ENCODE measurements at regions not wholly inside any gene's neighbourhood (a gene's known extent, or its start where the extent isn't known, plus 50 kb on each side); places are given as distances from the start of the nearest gene placed in this dataset.

- no peak for DNase-seq (ENCODE audit: low read depth)
These were observed 229.1 kb upstream of the IGF1R start for GRCh38 chr15:98419173-98419780.

- DNase-seq (ENCODE audit: low read depth) = no peak
These were observed 227.5 kb upstream of the IGF1R start for GRCh38 chr15:98420837-98421236.

- DNase-seq (ENCODE audit: low read depth) = no peak
These were observed 226.8 kb upstream of the IGF1R start for GRCh38 chr15:98421419-98422129.

- DNase-seq (ENCODE audit: low read depth) = no peak
These were observed 226.2 kb upstream of the IGF1R start for GRCh38 chr15:98422130-98422478.

GRCh38 chr15:98425173-98425572, 223.2 kb upstream of the IGF1R start:
- DNase-seq (ENCODE audit: low read depth) = no peak

DNA sequence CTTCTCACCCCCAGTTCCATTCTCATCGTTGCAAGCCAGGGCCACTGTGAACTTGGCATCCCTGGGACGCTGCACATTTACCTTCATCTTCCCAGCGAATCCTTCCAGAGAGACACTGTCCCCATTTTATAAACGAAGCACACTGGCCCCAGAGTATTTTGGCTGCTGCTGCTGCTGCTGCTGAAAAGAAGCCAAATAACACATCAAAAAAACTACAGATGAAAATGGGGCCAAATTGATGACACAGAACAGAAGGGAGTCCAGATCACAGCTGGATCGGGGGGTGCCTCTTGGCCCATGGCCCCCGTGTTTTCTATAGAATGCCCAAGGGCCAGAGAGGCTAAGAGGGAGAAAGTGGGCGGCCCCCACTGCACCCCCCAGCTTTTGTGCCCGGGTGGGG, 221.0 kb upstream of the IGF1R start:
- DNase-seq (ENCODE audit: low read depth) = no peak

GRCh38 chr15:98428253-98428989, 219.9 kb upstream of the IGF1R start:
- DNase-seq (ENCODE audit: low read depth) = peak; percentile 71

- DNase-seq (ENCODE audit: low read depth) = no peak
These were observed 217.2 kb upstream of the IGF1R start for GRCh38 chr15:98431171-98431570.

DNA sequence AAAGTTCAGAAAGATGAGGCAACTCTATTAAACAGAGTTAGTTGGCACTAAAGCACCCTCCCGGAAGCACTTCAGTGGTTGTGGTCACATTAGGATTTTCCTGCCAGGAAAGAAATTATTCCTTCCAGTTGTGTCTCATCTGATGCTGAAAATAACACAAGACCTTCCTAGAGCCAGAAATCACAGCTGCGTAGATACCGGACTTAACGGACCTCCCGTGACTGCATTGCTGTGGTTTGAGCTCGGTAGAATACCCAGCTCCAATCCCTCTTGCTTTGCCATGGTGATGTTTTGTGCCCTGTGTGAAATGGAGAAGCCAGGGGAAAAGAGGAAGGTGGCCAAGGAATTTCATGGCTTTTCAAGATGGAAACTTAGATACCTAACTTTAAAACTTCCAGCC, 215.0 kb upstream of the IGF1R start:
- no peak for DNase-seq (ENCODE audit: low read depth)

DNA sequence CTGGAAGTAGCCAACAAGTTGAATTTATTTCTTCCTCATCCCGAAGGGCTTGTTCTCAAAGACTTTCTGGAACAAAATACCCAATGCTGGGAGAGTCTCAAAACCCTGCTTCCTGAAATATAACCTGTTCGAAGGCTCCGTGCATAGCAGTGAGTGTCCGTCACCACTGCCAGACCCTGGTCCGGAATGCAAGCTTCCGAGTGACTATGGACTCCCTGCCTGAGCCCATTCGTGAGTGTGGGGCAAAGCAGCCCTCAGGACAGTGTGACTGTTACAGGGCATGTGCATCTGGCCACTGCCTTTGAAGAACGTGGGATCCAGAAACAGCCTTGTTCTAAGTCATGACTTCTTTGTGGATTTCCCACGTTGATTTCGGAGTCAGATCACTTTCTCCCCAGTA, 214.5 kb upstream of the IGF1R start:
- no peak for DNase-seq (ENCODE audit: low read depth)

DNA sequence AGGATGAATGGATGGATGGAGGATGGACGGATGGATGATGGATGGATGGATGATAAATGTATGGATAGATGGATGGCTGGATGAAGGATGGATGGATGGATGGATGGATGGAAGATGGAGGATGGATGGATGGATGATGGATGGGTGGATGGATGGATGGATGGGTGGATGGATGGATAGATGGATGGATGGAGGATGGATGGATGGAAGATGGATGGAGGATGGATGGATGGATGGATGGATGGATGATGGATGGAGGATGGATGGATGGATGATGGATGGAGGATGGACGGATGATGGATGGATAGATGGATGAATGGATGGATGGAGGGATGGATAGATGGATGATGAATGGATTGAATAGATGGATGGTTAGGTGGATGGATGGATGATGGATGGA, 210.6 kb upstream of the IGF1R start:
- DNase-seq (ENCODE audit: low read depth) = no peak

DNA sequence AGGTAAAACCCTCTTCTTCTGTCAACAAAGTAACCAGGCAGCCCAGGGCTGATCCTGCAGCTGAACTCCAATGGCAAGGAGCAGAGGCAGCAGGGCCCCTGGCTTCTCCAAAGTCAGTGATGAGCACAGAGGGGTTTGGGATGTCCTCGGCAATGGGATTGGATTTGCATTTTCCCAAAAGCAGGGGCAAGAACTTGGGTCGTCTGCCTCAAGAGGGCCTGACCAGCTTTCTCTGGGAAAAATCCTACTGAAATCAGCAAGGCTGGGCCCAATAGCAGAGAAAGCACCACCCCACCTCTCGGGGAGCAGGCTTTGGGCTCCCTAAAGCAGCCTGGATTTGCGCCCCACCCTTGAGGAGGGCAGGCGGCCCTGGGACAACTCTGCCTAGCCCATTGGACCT, 210.0 kb upstream of the IGF1R start:
- DNase-seq (ENCODE audit: low read depth) = no peak

- DNase-seq (ENCODE audit: low read depth) = no peak
These were observed 209.4 kb upstream of the IGF1R start for GRCh38 chr15:98438907-98439306.

DNA sequence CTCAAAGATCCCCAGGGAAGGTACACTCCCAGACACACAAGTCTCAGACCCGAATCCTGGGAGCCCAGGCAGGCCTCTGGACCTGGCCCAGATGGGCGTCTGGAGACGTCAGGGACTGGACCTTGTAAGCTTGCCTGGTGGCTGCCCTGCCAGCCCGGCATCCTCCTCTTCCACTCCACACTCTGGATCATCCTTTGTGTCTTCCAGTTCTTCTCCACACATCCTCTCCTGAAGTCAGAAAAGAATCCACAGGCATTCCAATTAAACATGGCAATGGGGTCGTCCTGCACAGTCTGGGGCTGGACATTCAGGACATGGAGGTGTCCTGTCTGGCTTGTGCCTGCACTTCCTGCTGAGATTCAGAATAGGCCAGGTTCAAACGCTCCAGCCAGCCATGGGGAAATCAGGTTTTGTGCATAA, 208.8 kb upstream of the IGF1R start:
- DNase-seq (ENCODE audit: low read depth) = no peak

DNA sequence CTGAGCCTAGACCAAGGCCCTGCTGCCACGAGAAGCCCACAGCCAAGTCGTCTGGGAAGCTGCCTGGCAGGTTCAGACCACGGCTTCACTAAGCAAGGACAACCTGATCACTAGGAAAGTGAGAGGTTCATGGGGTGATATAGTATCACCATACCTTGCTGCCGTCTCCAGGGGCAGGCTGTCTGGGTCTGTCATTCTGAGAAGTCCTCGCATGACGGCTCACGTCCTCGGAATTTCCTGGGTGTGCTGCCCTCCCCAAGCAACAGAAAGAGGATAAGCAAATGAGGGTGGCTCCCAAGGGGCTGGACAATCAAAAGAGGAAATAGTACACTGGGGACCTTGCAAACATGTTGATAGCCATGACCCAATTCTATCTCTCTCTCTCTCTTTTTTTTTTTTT, 207.4 kb upstream of the IGF1R start:
- DNase-seq (ENCODE audit: low read depth) = no peak

DNA sequence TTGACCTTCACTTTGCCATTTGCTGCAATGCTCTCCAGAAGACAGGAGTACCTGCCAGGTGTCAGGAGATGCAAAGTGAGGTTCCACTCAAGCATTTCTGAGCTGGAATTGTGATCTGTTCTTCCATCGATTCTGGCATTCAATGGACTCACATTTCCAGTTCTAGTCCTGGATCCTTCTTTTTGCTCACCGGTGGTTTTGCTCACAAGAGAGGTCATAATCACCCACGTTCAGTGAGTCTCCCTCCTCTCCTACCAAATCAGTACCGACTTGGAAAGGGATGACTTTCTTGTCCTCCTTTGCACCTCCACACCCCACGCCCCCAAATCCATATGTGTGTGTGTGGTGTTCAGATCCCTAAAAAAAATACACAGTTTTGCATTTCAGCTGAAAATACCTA, 206.7 kb upstream of the IGF1R start:
- DNase-seq (ENCODE audit: low read depth) = no peak

DNA sequence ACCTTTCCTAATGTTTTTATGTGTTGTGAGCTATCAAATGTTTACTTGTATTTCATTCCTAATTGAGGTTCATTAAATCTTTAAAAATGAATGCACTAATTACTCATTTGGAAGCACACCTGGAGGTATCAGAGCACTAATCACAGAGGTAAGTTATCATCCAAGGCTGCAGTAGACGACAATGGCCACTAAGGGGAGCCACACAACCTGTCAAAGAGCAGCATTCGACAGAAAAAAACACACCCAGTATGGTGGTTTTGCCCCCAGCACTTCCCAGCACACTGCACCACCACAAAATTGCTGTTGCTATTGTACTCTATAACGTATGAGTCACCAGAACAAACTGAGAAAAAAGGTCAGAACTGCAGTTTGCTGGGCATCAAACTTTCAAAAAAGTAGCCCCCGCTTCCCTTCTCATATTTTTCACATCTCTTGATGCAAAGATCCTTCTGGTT, 205.9 kb upstream of the IGF1R start:
- peak; percentile 97 for DNase-seq (ENCODE audit: low read depth)

DNA sequence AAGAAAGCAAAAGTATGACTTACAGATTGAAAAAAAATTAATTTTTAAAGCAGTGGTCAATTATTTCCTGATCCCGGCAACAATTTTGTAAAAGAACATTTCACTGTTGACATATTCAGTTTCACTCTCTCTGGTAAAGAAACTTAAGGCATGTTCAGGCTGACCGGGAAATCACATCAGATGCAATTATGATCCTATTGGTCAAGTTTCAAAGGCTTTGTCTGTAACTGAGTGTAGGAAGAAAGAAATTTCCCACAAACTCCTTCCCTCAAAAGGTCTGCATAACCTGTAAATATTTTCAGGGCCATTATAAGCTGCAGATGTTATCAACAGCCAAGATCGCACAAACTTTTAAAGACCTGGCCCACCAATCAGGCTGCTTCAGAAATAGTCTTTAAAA, 205.4 kb upstream of the IGF1R start:
- DNase-seq (ENCODE audit: low read depth) = peak; percentile 65

DNA sequence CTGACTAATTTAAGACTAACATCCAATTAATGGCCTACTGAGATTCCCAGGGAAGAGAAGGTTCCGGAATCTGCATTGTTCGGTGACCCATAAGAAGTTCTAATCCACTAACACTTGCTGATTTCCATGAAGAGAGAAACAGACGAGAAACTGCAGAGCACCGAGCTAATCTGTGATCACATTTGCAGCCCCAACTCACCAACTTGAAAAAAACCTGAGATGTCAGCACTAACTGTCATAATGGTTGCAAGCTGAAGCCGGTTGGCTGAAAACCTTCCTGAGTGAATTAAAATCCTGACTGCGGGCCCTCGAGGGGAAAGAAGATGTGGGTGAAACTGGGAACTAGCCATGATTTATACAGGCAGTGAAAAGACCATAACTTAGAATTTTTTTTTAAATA, 204.8 kb upstream of the IGF1R start:
- DNase-seq (ENCODE audit: low read depth) = peak; percentile 27

- peak; percentile 33 for DNase-seq (ENCODE audit: low read depth)
These were observed 204.2 kb upstream of the IGF1R start for GRCh38 chr15:98444138-98444537.

GRCh38 chr15:98445315-98445714, 203.0 kb upstream of the IGF1R start:
- DNase-seq (ENCODE audit: low read depth) = no peak

GRCh38 chr15:98446083-98446482, 202.3 kb upstream of the IGF1R start:
- no peak for DNase-seq (ENCODE audit: low read depth)

DNA sequence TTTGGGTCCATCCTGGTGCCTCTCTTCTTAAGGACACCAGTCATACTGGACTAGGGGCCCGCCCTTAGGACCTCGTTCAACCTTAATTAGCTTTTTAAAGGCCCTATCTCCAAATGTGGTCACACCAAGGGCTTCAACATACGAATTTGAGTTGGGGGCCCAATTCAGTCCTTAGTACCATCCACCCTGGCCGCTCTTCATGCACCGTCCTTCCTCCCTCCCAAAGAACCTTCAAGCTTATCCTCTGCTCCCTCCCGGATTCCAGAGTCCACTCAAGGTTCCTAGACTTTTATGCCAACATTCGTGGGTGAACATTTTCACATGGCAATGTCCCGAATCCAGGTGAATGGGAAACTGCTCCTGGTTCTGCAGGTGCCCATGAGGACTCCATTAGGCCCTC, 201.3 kb upstream of the IGF1R start:
- no peak for DNase-seq (ENCODE audit: low read depth)
